Prostate gland (tissue), 2 donors: ENCODE measurements at regions not wholly inside any gene's neighbourhood (a gene's known extent, or its start where the extent isn't known, plus 50 kb on each side); places are given as distances from the start of the nearest gene placed in this dataset.

Source experiments
- CTCF ChIP-seq, 4 experiments: fragments of 200-600 bp in 2 of 4; fragments of 450-650 bp in 2 of 4; sonication (generic) in 2 of 4; IDR thresholded peaks; 1 replicate in 3 of 4; 2 replicates in 1 of 4; pipeline ENCODE4 v1.5.1; 2016 to 2019; ENCODE audit warnings: antibody characterized with exemption in 4 of 4, mild to moderate bottlenecking in 2 of 4, moderate library complexity in 2 of 4
- POLR2A ChIP-seq: fragments of 450-650 bp; IDR thresholded peaks from one replicate; pipeline ENCODE4 v1.6.1; 2016; ENCODE audit warnings: antibody characterized with exemption, mild to moderate bottlenecking
- POLR2AphosphoS5 ChIP-seq: sonication (generic); formaldehyde crosslinking; IDR thresholded peaks from one replicate; pipeline ENCODE4 v1.6.1; 2017; ENCODE audit warnings: antibody characterized with exemption

DNA sequence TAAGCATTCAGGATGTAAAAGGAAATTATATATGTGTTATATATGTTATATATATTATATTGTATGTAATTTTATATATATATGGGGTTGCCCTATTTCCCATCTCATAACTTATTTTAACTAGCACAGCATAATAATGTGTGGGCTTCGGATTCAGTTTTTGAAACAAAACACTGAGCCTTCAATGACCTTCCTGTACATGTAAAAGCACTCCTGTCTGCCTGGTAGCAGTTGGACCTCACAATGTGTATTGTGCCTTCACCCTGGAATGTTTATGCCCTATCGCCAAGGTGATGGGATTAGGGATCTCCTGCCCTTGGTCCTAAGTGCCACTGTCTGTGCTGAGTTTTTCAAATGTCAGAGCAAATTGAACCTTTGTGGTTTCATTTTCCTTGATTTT, 968.8 kb downstream of the TUBA3C start:
- no peak for TF ChIP-seq POLR2A
- no peak for TF ChIP-seq POLR2AphosphoS5
- no peak for TF ChIP-seq CTCF (IDR thresholded peaks at IDR 0.05)
